Gastrocnemius medialis (tissue), 4 donors: ENCODE measurements at regions not wholly inside any gene's neighbourhood (a gene's known extent, or its start where the extent isn't known, plus 50 kb on each side); places are given as distances from the start of the nearest gene placed in this dataset.

Source experiments
- CTCF ChIP-seq, 5 experiments: fragments of 450-650 bp in 3 of 5; fragments of 200-600 bp in 2 of 5; sonication (generic) in 2 of 5; IDR thresholded peaks in 4 of 5; conservative IDR thresholded peaks in 1 of 5; 1 replicate in 4 of 5; 2 replicates in 1 of 5; pipeline ENCODE4 v1.5.1; 2016 to 2019; ENCODE audit warnings: antibody characterized with exemption in 5 of 5, mild to moderate bottlenecking in 3 of 5, moderate library complexity in 3 of 5
- POLR2A ChIP-seq, 2 donors: fragments of 450-650 bp; IDR thresholded peaks; one replicate each; pipeline ENCODE4 v1.6.1; 2017; ENCODE audit warnings: antibody characterized with exemption in 2 of 2, mild to moderate bottlenecking in 2 of 2, moderate library complexity in 2 of 2

DNA sequence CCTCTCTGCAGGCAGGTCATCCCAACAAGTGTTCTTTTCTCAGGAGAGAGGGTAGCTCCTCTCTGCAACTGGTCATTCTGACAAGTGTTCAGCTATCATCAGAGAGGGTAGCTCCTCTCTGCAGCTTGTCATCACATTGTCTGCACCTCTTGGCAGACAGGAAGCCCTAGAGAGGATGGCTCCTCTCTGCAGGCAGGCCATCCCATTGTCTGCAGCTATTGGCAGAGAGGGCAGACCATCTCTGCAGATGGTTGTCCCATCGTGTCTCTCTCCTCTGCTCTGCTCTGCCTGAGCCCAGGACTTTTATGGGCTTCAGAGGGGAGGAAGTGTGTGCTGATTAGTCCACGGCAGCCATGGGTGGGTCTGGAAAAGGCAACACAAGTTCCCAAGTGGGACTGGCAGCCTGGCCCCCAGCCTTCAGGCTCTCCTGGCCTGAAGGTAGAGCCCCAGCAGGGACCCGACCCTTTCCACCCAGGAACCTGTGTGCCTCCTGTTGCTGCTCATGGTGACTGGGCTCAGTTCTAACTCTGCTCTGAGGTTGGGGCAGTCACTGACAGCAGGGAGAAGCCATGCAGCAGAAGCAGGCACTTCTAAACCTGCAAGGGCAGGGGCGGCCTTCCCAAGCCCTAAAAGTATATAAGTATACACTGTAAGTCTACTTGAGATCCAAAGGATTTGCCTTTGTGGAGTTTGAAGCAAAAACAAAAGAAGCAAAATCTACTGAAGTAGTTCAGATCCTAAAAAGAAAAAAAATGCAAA, 637.9 kb downstream of the PLOD2 start:
- TF ChIP-seq CTCF (IDR thresholded peaks at IDR 0.05 in 4 of 5, conservative IDR thresholded peaks at IDR 0.05 in 1 of 5): no peak
- no peak for TF ChIP-seq POLR2A (IDR thresholded peaks at IDR 0.05)
